Epithelial cell of proximal tubule (primary cell): ENCODE measurements at regions not wholly inside any gene's neighbourhood (a gene's known extent, or its start where the extent isn't known, plus 50 kb on each side); places are given as distances from the start of the nearest gene placed in this dataset.

ENCODE experiments used
- DNase-seq: peaks from one replicate; pipeline ENCODE4 v3.0.0-alpha.2; 2011; ENCODE audit warnings: low read depth
- H3K4me3 ChIP-seq: 2 replicates; pipeline ENCODE4 v1.5.1; 2011; ENCODE audit warnings: low read depth, mild to moderate bottlenecking, low read length
- TF ChIP-seq, protein P1 (sequence below): conservative IDR thresholded peaks from 2 replicates; pipeline ENCODE4 v1.5.1; 2012; ENCODE audit warnings: low read depth, mild to moderate bottlenecking, low read length

- no peak for DNase-seq
- TF ChIP-seq, protein P1, sequence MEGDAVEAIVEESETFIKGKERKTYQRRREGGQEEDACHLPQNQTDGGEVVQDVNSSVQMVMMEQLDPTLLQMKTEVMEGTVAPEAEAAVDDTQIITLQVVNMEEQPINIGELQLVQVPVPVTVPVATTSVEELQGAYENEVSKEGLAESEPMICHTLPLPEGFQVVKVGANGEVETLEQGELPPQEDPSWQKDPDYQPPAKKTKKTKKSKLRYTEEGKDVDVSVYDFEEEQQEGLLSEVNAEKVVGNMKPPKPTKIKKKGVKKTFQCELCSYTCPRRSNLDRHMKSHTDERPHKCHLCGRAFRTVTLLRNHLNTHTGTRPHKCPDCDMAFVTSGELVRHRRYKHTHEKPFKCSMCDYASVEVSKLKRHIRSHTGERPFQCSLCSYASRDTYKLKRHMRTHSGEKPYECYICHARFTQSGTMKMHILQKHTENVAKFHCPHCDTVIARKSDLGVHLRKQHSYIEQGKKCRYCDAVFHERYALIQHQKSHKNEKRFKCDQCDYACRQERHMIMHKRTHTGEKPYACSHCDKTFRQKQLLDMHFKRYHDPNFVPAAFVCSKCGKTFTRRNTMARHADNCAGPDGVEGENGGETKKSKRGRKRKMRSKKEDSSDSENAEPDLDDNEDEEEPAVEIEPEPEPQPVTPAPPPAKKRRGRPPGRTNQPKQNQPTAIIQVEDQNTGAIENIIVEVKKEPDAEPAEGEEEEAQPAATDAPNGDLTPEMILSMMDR, result no peak
- H3K4me3 ChIP-seq, result no peak overlapping the region
Measured at GRCh38 chr1:177556163-177556562, 385.4 kb downstream of the BRINP2 start.

- DNase-seq, result no peak
- TF ChIP-seq, protein P1, result no peak
- H3K4me3 ChIP-seq, result no peak overlapping the region
Measured at GRCh38 chr1:177547200-177547599, 376.4 kb downstream of the BRINP2 start.

- H3K4me3 ChIP-seq, result no peak overlapping the region
- no peak for DNase-seq
- TF ChIP-seq, protein P1, result no peak
Measured at GRCh38 chr1:177546346-177546745, 375.6 kb downstream of the BRINP2 start.

- no peak for DNase-seq
- no peak overlapping the region for H3K4me3 ChIP-seq
- TF ChIP-seq, protein P1, result no peak
Measured at GRCh38 chr1:177526201-177526600, 355.4 kb downstream of the BRINP2 start.

DNA sequence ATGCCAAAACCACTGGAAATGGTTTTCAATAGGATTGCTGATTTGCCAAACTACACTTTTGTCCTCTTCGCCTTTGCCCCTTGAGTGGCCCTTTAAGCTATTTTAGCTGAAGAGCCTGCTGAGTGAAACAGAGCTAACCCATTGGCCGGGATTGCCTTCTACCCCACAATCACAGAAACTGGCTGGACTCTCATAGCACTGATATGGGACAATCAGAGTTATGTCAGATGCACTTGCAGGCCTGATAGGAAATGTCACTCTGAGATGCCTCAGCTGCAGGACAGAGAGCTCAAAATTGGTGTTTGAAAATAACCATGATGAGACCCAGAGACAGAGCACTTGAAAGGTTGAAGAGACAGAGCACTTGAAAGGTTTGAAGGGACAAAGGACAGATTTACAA is 354.4 kb downstream of the BRINP2 start:
- no peak for DNase-seq
- TF ChIP-seq, protein P1, result no peak
- no peak overlapping the region for H3K4me3 ChIP-seq

DNA sequence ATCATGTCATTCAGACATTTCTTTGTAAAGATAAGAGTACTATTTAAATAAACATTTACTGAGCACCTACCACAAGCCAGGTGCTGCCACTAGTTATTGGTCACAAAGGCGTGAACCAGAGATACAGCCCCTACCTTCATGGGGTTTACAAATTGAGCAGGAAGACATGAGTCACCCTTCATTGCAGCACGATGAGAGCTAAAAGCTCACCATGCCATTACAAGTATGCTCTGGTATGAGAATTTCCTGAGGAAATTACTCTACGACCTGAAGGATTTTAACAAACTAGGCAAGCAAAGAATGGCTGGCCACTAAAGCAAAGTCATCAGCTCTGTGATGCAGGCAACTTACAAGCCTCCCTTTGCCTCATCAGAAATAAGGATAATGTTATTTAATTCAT is 346.8 kb downstream of the BRINP2 start:
- peak; percentile 42 for DNase-seq
- H3K4me3 ChIP-seq, result no peak overlapping the region
- TF ChIP-seq, protein P1, result no peak

DNA sequence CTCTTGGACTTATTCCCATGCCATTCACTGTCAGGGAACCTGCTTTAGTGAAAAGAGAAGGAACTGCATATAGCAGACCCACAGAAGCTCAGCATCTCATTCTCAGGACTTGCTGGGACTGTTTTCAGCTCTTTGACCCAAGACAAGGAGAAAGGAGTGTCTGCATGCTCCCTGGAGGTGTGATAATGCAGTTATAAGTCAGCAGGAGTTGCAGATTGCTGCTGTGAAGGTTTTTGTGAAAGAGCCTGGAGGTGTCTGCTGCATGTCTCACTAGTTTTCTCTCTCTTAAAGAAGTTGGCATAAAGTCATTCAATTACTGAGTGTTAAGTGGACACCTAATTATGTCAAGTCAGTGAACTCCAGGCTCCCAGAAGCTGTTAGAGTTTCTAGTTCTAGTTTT is 343.4 kb downstream of the BRINP2 start:
- no peak for DNase-seq
- no peak overlapping the region for H3K4me3 ChIP-seq
- TF ChIP-seq, protein P1, result no peak
